ENCODE measurements at regions not wholly inside any gene's neighbourhood (a gene's known extent, or its start where the extent isn't known, plus 50 kb on each side); places are given as distances from the start of the nearest gene placed in this dataset.

DNA sequence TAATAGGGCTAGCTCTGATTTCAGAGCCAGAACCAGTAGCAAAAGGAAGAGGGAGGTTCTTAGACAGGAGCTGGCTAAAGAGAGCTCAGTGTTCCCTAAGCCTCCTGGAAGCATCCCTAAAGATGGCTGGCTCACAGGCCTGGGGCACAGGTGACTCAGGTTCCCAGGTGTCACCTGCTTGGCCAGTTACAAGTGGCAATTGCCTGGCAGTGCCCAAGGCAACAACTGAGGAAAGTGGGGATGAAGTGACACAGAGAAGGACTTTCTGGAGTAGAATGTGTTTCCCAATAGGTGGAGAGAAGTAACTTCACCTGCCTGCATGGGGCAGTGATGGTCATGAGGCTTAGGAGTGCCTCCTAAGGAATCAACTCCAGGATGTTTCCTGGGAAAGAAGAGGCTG, 66.5 kb upstream of the EEPD1 start:
- TF ChIP-seq, protein P1, sequence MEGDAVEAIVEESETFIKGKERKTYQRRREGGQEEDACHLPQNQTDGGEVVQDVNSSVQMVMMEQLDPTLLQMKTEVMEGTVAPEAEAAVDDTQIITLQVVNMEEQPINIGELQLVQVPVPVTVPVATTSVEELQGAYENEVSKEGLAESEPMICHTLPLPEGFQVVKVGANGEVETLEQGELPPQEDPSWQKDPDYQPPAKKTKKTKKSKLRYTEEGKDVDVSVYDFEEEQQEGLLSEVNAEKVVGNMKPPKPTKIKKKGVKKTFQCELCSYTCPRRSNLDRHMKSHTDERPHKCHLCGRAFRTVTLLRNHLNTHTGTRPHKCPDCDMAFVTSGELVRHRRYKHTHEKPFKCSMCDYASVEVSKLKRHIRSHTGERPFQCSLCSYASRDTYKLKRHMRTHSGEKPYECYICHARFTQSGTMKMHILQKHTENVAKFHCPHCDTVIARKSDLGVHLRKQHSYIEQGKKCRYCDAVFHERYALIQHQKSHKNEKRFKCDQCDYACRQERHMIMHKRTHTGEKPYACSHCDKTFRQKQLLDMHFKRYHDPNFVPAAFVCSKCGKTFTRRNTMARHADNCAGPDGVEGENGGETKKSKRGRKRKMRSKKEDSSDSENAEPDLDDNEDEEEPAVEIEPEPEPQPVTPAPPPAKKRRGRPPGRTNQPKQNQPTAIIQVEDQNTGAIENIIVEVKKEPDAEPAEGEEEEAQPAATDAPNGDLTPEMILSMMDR (IDR thresholded peaks at IDR 0.05), result no peak
- no peak for TF ChIP-seq POLR2A (IDR thresholded peaks at IDR 0.05)
